Body of pancreas (tissue), 4 donors: ENCODE measurements at regions not wholly inside any gene's neighbourhood (a gene's known extent, or its start where the extent isn't known, plus 50 kb on each side); places are given as distances from the start of the nearest gene placed in this dataset.

Experiments
- CTCF ChIP-seq, 7 experiments: fragments of 450-650 bp in 4 of 7; fragments of 200-600 bp in 3 of 7; sonication (generic) in 3 of 7; IDR thresholded peaks; one replicate each; pipeline ENCODE4 v1.5.1; 2016 to 2019; ENCODE audit warnings: antibody characterized with exemption in 7 of 7
- POLR2A ChIP-seq, 3 donors: fragments of 450-650 bp; IDR thresholded peaks; one replicate each; pipeline ENCODE4 v1.6.1; 2016; ENCODE audit warnings: antibody characterized with exemption in 3 of 3, mild to moderate bottlenecking in 2 of 3

DNA sequence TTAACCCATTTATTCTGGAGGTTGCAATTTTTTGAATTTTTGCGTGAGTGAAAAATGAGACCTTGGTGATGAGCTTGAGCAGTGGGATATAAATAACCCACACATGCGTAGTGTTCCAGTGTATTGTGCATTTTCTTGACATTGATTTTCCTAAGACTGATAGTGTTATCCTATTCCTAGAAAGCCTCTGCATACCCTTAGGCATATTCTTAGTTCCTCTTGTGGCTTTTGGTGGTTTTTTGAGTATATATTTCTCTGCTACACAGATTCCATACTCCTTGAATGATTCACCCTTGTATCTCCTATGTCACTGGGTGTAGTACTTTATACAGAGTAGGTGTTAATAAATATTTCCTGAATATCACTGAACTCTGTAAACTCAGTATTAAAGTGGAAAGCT lies 363.4 kb upstream of the PDE3A start:
- TF ChIP-seq CTCF (IDR thresholded peaks at IDR 0.05) (no peak), POLR2A (IDR thresholded peaks at IDR 0.05) (no peak)
